BE2C (cell line): ENCODE measurements at regions not wholly inside any gene's neighbourhood (a gene's known extent, or its start where the extent isn't known, plus 50 kb on each side); places are given as distances from the start of the nearest gene placed in this dataset.
A peak's percentile ranks its signal among the peaks of the same experiment; 100 is the strongest.

Source experiments
- DNase-seq: peaks from one replicate; pipeline ENCODE4 v3.0.0-alpha.2; 2020
- H3K27me3 ChIP-seq: fragments of 250-450 bp; sonication (Bioruptor Pico); 2 replicates; pipeline ENCODE4 v1.5.1; 2020; ENCODE audit warnings: mild to moderate bottlenecking
- H3K36me3 ChIP-seq: fragments of 250-450 bp; sonication (Bioruptor Pico); 2 replicates; pipeline ENCODE4 v1.5.1; 2020; ENCODE audit warnings: mild to moderate bottlenecking
- H3K4me1 ChIP-seq: fragments of 250-450 bp; sonication (Bioruptor Pico); 2 replicates; pipeline ENCODE4 v1.5.1; 2020
- H3K4me3 ChIP-seq: 2 replicates; pipeline ENCODE4 v1.5.1; 2011; ENCODE audit warnings: low read depth, low read length
- H3K9me3 ChIP-seq: fragments of 250-450 bp; sonication (Bioruptor Pico); 2 replicates; pipeline ENCODE4 v1.5.1; 2020
- CTCF ChIP-seq: IDR thresholded peaks from 2 replicates; pipeline ENCODE4 v1.5.1; 2012; ENCODE audit warnings: mild to moderate bottlenecking, low read depth, low read length

GRCh38 chr12:115194448-115194847 lies 510.5 kb upstream of the TBX3 start:
- TF ChIP-seq CTCF: no peak

DNA sequence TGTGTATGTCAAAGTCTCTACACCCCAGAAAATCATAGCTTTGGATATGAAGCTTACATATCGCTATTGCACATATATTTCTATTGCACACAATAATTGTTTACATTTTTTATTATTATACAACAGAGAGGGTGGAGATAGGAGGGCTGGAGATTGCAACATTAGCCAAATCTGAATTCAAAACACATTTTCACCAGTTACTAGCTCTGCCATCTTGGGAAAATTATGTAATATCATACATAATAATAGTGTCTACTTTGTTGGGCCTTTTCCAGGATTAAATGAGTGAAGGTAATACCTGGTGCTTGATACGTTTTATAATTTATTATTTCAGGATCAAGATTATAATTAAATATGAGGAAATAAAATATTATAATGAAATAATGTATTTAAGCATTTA lies 507.4 kb upstream of the TBX3 start:
- no peak for TF ChIP-seq CTCF
- Histone ChIP-seq H3K27me3 (no peaks in the 10 kb centered on the region), H3K36me3 (no peaks in the 10 kb centered on the region), H3K4me1 (peaks cover 6% of the 10 kb centered on the region; the same call in 1 of the 2 replicates), H3K4me3 (no peak overlapping the region), H3K9me3 (no peaks in the 10 kb centered on the region; the same call in 1 of the 2 replicates)
- DNase-seq: no peak

More at GRCh38 chr12:115194448-115194847, 510.5 kb upstream of the TBX3 start:
- DNase-seq: no peak
- H3K27me3 ChIP-seq: no peaks in the 10 kb centered on the region
- H3K4me1 ChIP-seq: peaks cover 6% of the 10 kb centered on the region; the same call in 1 of the 2 replicates
- no peak overlapping the region for H3K4me3 ChIP-seq
- H3K36me3 ChIP-seq: no peaks in the 10 kb centered on the region
- no peaks in the 10 kb centered on the region; the same call in 1 of the 2 replicates for H3K9me3 ChIP-seq

DNA sequence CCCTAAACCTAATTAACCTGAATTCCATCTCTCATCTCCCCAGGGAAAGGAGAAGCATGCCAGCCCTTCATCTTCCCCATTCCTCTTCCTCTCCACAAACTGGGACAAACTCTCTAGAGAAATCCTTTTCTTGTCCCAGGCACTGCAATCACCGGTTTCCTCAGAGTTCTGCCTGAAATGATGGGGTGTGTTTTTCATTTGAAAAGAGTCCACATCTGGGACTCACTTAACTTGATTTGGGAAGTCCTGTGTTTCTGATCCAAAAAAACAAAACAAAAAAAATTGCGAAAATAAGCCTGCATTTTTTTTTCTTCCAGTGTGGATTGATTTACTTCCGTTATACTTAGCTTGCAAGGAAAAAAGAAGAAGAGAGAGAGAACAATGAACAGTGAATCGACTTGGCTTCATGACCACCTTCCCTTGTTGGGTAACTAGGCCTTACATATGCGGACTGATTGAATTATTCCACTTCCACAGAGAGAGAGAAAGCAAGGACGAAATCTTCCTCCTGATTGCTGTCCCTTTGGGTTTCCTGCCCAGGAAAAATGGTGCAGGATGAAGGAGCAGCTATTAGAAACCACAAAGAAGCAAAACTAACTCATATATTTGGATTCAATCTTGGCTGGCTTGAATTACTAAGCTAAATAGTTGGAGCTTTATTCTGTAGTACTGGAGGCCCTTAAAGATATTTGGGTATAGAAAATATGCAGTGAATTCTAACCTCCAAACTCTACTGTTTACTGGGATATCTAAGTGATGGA lies 506.2 kb upstream of the TBX3 start:
- no peaks in the 10 kb centered on the region for H3K27me3 ChIP-seq
- no peaks in the 10 kb centered on the region; the same call in none of the 2 replicates for H3K9me3 ChIP-seq
- no peak for DNase-seq
- peaks cover 11% of the 10 kb centered on the region for H3K4me1 ChIP-seq
- H3K4me3 ChIP-seq: no peak overlapping the region
- no peaks in the 10 kb centered on the region for H3K36me3 ChIP-seq
- TF ChIP-seq CTCF: no peak

GRCh38 chr12:115185506-115185905 lies 501.5 kb upstream of the TBX3 start:
- Histone ChIP-seq H3K4me1 (peaks cover 16% of the 10 kb centered on the region), H3K36me3 (no peaks in the 10 kb centered on the region), H3K4me3 (no peak overlapping the region), H3K27me3 (no peaks in the 10 kb centered on the region), H3K9me3 (no peaks in the 10 kb centered on the region; the same call in 1 of the 2 replicates)
- peak; percentile 74 for DNase-seq
- no peak for TF ChIP-seq CTCF

DNA sequence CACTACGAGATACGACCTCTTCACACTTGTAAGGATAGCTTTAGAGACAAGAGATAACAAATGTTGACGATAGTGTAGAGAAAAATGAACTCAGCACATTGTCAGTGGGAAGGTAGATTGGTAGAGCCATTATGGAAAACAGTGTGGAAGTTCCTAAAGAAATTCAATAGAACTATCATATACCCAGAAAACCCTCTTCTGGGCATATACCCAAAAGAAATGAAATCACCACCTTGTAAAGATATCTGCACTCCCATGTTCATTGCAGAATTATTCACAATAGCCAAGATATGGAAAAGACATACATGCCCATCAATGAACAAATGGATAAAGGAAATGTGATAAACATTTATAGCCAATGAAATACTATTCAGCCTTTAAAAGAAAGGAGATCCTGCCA lies 499.8 kb upstream of the TBX3 start:
- Histone ChIP-seq H3K27me3 (no peaks in the 10 kb centered on the region), H3K36me3 (no peaks in the 10 kb centered on the region), H3K9me3 (no peaks in the 10 kb centered on the region; the same call in 1 of the 2 replicates), H3K4me3 (no peak overlapping the region), H3K4me1 (peaks cover 10% of the 10 kb centered on the region)
- DNase-seq: no peak
- no peak for TF ChIP-seq CTCF

DNA sequence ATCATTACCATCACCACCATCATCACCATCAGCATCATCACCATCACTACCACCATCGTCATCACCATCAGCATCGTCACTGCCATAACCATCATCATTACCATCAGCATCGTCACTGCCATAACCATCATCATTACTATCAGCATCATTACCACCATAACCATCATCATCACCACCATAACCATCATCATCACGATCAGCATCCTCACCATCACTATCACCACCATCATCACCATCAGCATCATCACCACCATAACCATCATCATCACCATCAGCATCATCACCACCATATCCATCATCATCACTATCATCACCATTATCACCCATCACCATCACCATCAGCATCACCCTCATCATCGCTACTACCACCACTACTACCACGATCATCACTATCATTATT lies 493.9 kb upstream of the TBX3 start:
- H3K9me3 ChIP-seq: no peaks in the 10 kb centered on the region
- TF ChIP-seq CTCF: no peak
- peaks cover 20% of the 10 kb centered on the region for H3K4me1 ChIP-seq
- no peaks in the 10 kb centered on the region for H3K36me3 ChIP-seq
- H3K27me3 ChIP-seq: no peaks in the 10 kb centered on the region
- DNase-seq: no peak
- no peak overlapping the region for H3K4me3 ChIP-seq
